ENCODE measurements at regions not wholly inside any gene's neighbourhood (a gene's known extent, or its start where the extent isn't known, plus 50 kb on each side); places are given as distances from the start of the nearest gene placed in this dataset.

DNA sequence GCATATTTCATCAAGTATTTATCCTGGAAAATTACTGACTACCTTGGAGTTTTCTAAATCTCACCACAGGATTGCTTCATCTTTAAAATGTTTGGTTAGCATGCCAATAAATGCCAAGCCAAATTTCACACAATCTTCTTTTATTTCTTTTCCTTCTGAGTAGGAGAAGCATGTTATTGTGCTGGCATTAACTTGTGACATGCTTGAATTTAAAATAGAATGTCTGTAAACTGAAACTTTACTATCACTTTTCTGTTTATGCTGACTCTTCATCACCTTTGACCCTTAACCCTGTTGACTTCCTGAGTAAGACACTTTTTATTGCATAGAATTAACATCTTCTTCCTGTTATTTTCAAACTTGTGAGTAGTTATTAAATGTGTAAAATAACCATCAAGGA, 56.2 kb upstream of the LRRTM4 start:
- H3K27me3 ChIP-seq (ENCODE audit: insufficient read depth, low read length), result no peaks in the 10 kb centered on the region
- H2AK5ac ChIP-seq (ENCODE audit: low read length), result no peak overlapping the region
- H3K14ac ChIP-seq (ENCODE audit: low read length), result no peak overlapping the region
- H3K4me3 ChIP-seq (ENCODE audit: low read depth, low read length), result no peak overlapping the region
- H2BK120ac ChIP-seq (ENCODE audit: insufficient read depth, low read length, poor library complexity), result no peak overlapping the region
- no peak overlapping the region for H3K18ac ChIP-seq (ENCODE audit: low read length)
- H3K79me1 ChIP-seq (ENCODE audit: low read length), result no peaks in the 10 kb centered on the region
- H2BK12ac ChIP-seq (ENCODE audit: low read length), result no peak overlapping the region
- H3K36me3 ChIP-seq (ENCODE audit: control insufficient read depth in 1 of 2, insufficient read depth in 2 of 2, low read length in 2 of 2), result no peaks in the 10 kb centered on the region
- no peaks in the 10 kb centered on the region for H3K79me2 ChIP-seq (ENCODE audit: control insufficient read depth, insufficient read depth, low read length, poor library complexity)
- H4K91ac ChIP-seq (ENCODE audit: low read depth, low read length), result no peak overlapping the region
- no peak overlapping the region for H3K23ac ChIP-seq (ENCODE audit: low read length)
- no peak overlapping the region for H3K9ac ChIP-seq (ENCODE audit: low read length)
- no peak overlapping the region for H3K4me2 ChIP-seq (ENCODE audit: low read length)
- no peak overlapping the region for H4K8ac ChIP-seq (ENCODE audit: low read depth, low read length)
- H3K4ac ChIP-seq (ENCODE audit: low read depth, low read length), result no peak overlapping the region
- no peaks in the 10 kb centered on the region for H3K9me3 ChIP-seq (ENCODE audit: insufficient read depth, low read depth, low read length)
- H4K12ac ChIP-seq (ENCODE audit: low read depth, low read length), result no peak overlapping the region
- H2BK5ac ChIP-seq (ENCODE audit: low read depth, low read length, poor library complexity), result no peak overlapping the region
- no peak overlapping the region for H3K27ac ChIP-seq (ENCODE audit: low read depth, low read length)
- H2AFZ ChIP-seq (ENCODE audit: insufficient read depth, low read length, poor library complexity), result no peak overlapping the region
- no peaks in the 10 kb centered on the region for H3K4me1 ChIP-seq (ENCODE audit: control insufficient read depth in 1 of 2, insufficient read depth in 2 of 2, low read length in 2 of 2)
- DNase-seq, result no peak

DNA sequence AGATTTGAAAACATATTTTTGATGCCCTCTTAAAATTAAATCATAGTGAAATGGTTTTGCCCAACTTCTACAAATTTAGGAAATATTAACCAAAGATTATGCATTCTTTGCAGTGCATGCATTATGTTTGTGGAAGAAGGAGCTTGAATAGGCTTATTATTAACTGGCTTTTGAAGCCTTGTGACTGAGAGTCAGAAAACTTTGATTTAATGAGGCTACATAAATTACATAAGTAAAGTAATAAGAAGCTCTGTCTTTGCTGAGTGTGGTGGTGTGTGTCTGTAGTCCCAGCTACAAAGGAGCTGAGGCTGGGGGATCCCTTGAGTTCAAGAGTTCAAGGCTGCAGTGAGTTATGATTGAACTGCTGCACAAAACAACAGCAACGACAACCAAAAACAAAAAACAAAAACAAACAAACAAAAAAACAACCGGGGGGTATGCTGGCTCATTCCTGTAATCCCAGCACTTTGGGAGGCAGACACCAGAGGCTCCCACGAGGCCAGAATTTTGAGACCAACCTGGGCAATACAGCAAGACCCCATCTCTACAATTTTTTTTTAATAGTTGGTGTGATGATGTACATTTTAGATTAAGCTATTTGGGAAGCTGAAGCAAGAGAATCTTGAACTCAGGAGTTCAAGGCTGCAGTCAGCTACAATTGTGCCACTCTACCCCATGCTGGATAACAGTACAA, 57.0 kb upstream of the LRRTM4 start:
- no peaks in the 10 kb centered on the region for H3K36me3 ChIP-seq (ENCODE audit: control insufficient read depth in 1 of 2, insufficient read depth in 2 of 2, low read length in 2 of 2)
- H2AK5ac ChIP-seq (ENCODE audit: low read length), result no peak overlapping the region
- H2BK12ac ChIP-seq (ENCODE audit: low read length), result no peak overlapping the region
- H3K18ac ChIP-seq (ENCODE audit: low read length), result no peak overlapping the region
- no peaks in the 10 kb centered on the region for H3K4me1 ChIP-seq (ENCODE audit: control insufficient read depth in 1 of 2, insufficient read depth in 2 of 2, low read length in 2 of 2)
- no peak for DNase-seq
- no peak overlapping the region for H3K14ac ChIP-seq (ENCODE audit: low read length)
- no peak overlapping the region for H3K4ac ChIP-seq (ENCODE audit: low read depth, low read length)
- H2AFZ ChIP-seq (ENCODE audit: insufficient read depth, low read length, poor library complexity), result no peak overlapping the region
- no peak overlapping the region for H2BK5ac ChIP-seq (ENCODE audit: low read depth, low read length, poor library complexity)
- no peak overlapping the region for H3K23ac ChIP-seq (ENCODE audit: low read length)
- H3K9ac ChIP-seq (ENCODE audit: low read length), result no peak overlapping the region
- H4K91ac ChIP-seq (ENCODE audit: low read depth, low read length), result no peak overlapping the region
- H3K9me3 ChIP-seq (ENCODE audit: insufficient read depth, low read depth, low read length), result no peaks in the 10 kb centered on the region
- H3K4me3 ChIP-seq (ENCODE audit: low read depth, low read length), result no peak overlapping the region
- H4K12ac ChIP-seq (ENCODE audit: low read depth, low read length), result no peak overlapping the region
- no peaks in the 10 kb centered on the region for H3K79me2 ChIP-seq (ENCODE audit: control insufficient read depth, insufficient read depth, low read length, poor library complexity)
- no peaks in the 10 kb centered on the region for H3K27me3 ChIP-seq (ENCODE audit: insufficient read depth, low read length)
- H3K79me1 ChIP-seq (ENCODE audit: low read length), result no peaks in the 10 kb centered on the region
- H3K27ac ChIP-seq (ENCODE audit: low read depth, low read length), result no peak overlapping the region
- H3K4me2 ChIP-seq (ENCODE audit: low read length), result no peak overlapping the region
- no peak overlapping the region for H4K8ac ChIP-seq (ENCODE audit: low read depth, low read length)
- no peak overlapping the region for H2BK120ac ChIP-seq (ENCODE audit: insufficient read depth, low read length, poor library complexity)
- WGBS (ENCODE audit: extremely low coverage, insufficient coverage, insufficient read length), result no CpG with 5 or more reads among the region's 3 CpGs

DNA sequence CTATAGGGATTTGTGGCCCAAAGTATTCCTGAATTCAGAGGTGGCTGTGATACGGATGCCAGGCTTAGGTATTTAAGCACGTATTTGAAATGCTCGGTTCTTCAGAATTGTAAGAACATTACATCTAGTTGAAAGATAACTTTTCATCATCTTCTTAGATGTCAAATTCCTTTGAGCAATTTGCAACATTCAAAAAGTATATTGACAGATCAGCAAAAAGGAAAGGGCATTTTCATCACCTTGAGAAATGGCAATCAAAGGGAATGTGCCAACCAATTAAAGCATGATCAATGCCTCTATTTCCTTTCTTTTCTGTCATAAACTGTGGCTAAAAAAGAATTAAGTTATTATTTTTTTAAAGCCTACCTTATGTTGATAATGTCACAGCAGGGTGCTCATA, 66.3 kb upstream of the LRRTM4 start:
- Histone ChIP-seq H3K18ac (ENCODE audit: low read length) (no peak overlapping the region), H3K4me1 (ENCODE audit: control insufficient read depth in 1 of 2, insufficient read depth in 2 of 2, low read length in 2 of 2) (no peaks in the 10 kb centered on the region), H4K12ac (ENCODE audit: low read depth, low read length) (no peak overlapping the region), H3K27ac (ENCODE audit: low read depth, low read length) (no peak overlapping the region), H4K8ac (ENCODE audit: low read depth, low read length) (no peak overlapping the region), H3K4me3 (ENCODE audit: low read depth, low read length) (no peak overlapping the region), H2BK12ac (ENCODE audit: low read length) (no peak overlapping the region), H2BK5ac (ENCODE audit: low read depth, low read length, poor library complexity) (no peak overlapping the region), H3K9me3 (ENCODE audit: insufficient read depth, low read depth, low read length) (peaks cover 4% of the 10 kb centered on the region), H3K79me1 (ENCODE audit: low read length) (no peaks in the 10 kb centered on the region), H3K23ac (ENCODE audit: low read length) (no peak overlapping the region), H2BK120ac (ENCODE audit: insufficient read depth, low read length, poor library complexity) (no peak overlapping the region), H3K4me2 (ENCODE audit: low read length) (no peak overlapping the region), H4K91ac (ENCODE audit: low read depth, low read length) (no peak overlapping the region), H3K14ac (ENCODE audit: low read length) (no peak overlapping the region), H3K79me2 (ENCODE audit: control insufficient read depth, insufficient read depth, low read length, poor library complexity) (no peaks in the 10 kb centered on the region), H2AK5ac (ENCODE audit: low read length) (no peak overlapping the region), H3K4ac (ENCODE audit: low read depth, low read length) (no peak overlapping the region), H3K36me3 (ENCODE audit: control insufficient read depth in 1 of 2, insufficient read depth in 2 of 2, low read length in 2 of 2) (no peaks in the 10 kb centered on the region), H2AFZ (ENCODE audit: insufficient read depth, low read length, poor library complexity) (no peak overlapping the region), H3K9ac (ENCODE audit: low read length) (no peak overlapping the region), H3K27me3 (ENCODE audit: insufficient read depth, low read length) (no peaks in the 10 kb centered on the region)
- DNase-seq, result no peak
- no CpG with 5 or more reads among the region's 3 CpGs for WGBS (ENCODE audit: extremely low coverage, insufficient coverage, insufficient read length)

DNA sequence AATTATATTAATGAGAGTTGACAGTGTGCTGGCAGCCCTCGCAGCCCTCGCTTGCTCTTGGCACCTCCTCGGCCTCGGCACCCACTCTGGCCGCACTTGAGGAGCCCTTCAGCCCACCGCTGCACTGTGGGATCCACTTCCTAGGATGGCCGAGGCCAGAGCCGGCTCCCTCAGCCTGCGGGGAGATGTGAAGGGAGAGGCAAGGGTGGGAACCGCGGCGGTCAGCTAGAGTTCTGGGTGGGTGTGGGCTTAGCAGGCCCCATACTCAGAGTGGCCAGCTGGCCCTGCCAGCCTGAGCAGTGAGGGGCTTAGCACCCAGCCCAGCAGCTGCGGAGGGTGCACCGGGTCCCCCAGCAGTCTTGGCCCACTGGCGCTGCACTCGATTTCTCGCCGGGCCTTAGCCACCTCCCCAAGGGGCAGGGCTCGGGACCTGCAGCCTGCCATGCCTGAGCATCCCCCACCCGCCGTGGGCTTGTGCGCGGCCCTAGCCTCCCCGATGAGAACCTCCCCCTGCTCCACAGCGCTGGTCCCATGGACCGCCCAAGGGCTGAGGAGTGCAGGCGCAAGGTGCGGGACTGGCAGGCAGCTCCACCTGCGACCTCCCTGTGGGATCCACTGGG, 68.2 kb upstream of the LRRTM4 start:
- Histone ChIP-seq H3K79me2 (ENCODE audit: control insufficient read depth, insufficient read depth, low read length, poor library complexity) (no peaks in the 10 kb centered on the region), H4K8ac (ENCODE audit: low read depth, low read length) (no peak overlapping the region), H3K9me3 (ENCODE audit: insufficient read depth, low read depth, low read length) (peaks cover 4% of the 10 kb centered on the region), H4K12ac (ENCODE audit: low read depth, low read length) (no peak overlapping the region), H3K4ac (ENCODE audit: low read depth, low read length) (no peak overlapping the region), H3K9ac (ENCODE audit: low read length) (no peak overlapping the region), H3K36me3 (ENCODE audit: control insufficient read depth in 1 of 2, insufficient read depth in 2 of 2, low read length in 2 of 2) (no peaks in the 10 kb centered on the region), H3K23ac (ENCODE audit: low read length) (no peak overlapping the region), H3K4me2 (ENCODE audit: low read length) (no peak overlapping the region), H3K27me3 (ENCODE audit: insufficient read depth, low read length) (no peaks in the 10 kb centered on the region), H3K4me1 (ENCODE audit: control insufficient read depth in 1 of 2, insufficient read depth in 2 of 2, low read length in 2 of 2) (no peaks in the 10 kb centered on the region), H4K91ac (ENCODE audit: low read depth, low read length) (no peak overlapping the region), H2BK5ac (ENCODE audit: low read depth, low read length, poor library complexity) (no peak overlapping the region), H2BK120ac (ENCODE audit: insufficient read depth, low read length, poor library complexity) (no peak overlapping the region), H3K18ac (ENCODE audit: low read length) (no peak overlapping the region), H3K14ac (ENCODE audit: low read length) (no peak overlapping the region), H2AK5ac (ENCODE audit: low read length) (no peak overlapping the region), H2AFZ (ENCODE audit: insufficient read depth, low read length, poor library complexity) (no peak overlapping the region), H3K27ac (ENCODE audit: low read depth, low read length) (no peak overlapping the region), H3K4me3 (ENCODE audit: low read depth, low read length) (no peak overlapping the region), H2BK12ac (ENCODE audit: low read length) (no peak overlapping the region), H3K79me1 (ENCODE audit: low read length) (no peaks in the 10 kb centered on the region)
- no CpG with 5 or more reads among the region's 29 CpGs for WGBS (ENCODE audit: extremely low coverage, insufficient coverage, insufficient read length)
- DNase-seq, result no peak

Measured in trophoblast cell (in vitro differentiated cells and primary cell).